Neural cell (in vitro differentiated cells): ENCODE measurements at regions not wholly inside any gene's neighbourhood (a gene's known extent, or its start where the extent isn't known, plus 50 kb on each side); places are given as distances from the start of the nearest gene placed in this dataset.

Experiments
- EP300 ChIP-seq: fragments of 450-650 bp; conservative IDR thresholded peaks from 2 replicates; pipeline ENCODE4 v1.6.1; 2014; ENCODE audit warnings: antibody characterized with exemption, mild to moderate bottlenecking, moderate library complexity; ENCODE audit not compliant: poor library complexity, severe bottlenecking
- EZH2 ChIP-seq: fragments of 200-600, 300-800 bp; shearing (Covaris generic), sonication (generic); IDR thresholded peaks from 2 replicates; pipeline ENCODE4 v1.6.1; 2014; ENCODE audit warnings: antibody characterized with exemption, low read length, borderline replicate concordance, mild to moderate bottlenecking; ENCODE audit not compliant: insufficient read depth, poor library complexity, severe bottlenecking
- MXI1 ChIP-seq: fragments of 450-650 bp; conservative IDR thresholded peaks from 2 replicates; pipeline ENCODE4 v1.6.1; 2014; ENCODE audit warnings: antibody characterized with exemption, mild to moderate bottlenecking; ENCODE audit not compliant: poor library complexity, severe bottlenecking
- POLR2AphosphoS5 ChIP-seq: IDR thresholded peaks from 2 replicates; pipeline ENCODE4 v1.6.1; 2012
- RAD21 ChIP-seq: fragments of 450-650 bp; conservative IDR thresholded peaks from 2 replicates; pipeline ENCODE4 v1.6.1; 2014; ENCODE audit warnings: antibody characterized with exemption, mild to moderate bottlenecking, moderate library complexity
- SMC3 ChIP-seq: fragments of 450-650 bp; conservative IDR thresholded peaks from 2 replicates; pipeline ENCODE4 v1.6.1; 2014; ENCODE audit warnings: antibody characterized with exemption, mild to moderate bottlenecking, moderate library complexity; ENCODE audit not compliant: poor library complexity
- TAF1 ChIP-seq: IDR thresholded peaks from 2 replicates; pipeline ENCODE4 v1.6.1; 2012; ENCODE audit warnings: low read depth
- TF ChIP-seq, protein P1 (sequence below): fragments of 450-650 bp; IDR thresholded peaks from 2 replicates; pipeline ENCODE4 v1.5.1; 2014; ENCODE audit warnings: antibody characterized with exemption, mild to moderate bottlenecking, moderate library complexity; ENCODE audit not compliant: poor library complexity, severe bottlenecking
- TF ChIP-seq, protein P2 (sequence below): IDR thresholded peaks from 2 replicates; pipeline ENCODE4 v1.6.1; 2012; ENCODE audit warnings: borderline replicate concordance

DNA sequence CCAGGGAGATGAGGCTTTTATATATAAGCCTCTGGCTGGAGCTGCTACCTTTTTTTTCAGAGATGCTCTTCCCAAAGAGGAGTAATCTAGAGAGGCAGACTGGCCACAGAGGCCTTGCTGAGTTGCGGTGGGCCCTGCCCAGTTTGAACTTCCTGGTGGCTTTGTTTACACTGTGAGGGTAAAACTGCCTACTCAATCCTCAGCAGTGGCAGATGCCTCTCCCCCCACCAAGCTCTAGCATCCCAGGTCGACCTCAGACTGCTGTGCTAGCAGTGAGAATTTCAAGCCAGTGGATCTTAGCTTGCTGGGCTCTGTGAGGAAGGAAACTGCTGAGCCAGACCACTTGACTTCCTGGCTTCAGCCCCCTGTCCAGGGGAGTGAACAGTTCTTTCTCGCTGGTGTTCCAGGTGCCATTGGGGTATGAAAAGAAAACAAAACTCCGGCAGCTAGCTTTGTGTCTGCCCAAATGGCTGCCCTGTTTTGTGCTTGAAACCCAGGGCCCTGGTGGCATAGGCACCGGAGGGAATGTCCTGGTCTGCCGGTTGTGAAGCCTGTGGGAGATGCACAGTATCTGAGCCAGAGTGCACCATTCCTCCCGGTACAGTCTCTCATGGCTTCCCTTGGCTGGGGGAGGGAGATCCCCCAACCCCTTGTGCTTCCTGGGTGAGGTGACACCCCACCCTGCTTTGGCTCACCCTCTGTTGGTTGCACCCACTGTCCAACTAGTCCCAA lies 219.5 kb upstream of the IZUMO3 start:
- TF ChIP-seq, protein P1, sequence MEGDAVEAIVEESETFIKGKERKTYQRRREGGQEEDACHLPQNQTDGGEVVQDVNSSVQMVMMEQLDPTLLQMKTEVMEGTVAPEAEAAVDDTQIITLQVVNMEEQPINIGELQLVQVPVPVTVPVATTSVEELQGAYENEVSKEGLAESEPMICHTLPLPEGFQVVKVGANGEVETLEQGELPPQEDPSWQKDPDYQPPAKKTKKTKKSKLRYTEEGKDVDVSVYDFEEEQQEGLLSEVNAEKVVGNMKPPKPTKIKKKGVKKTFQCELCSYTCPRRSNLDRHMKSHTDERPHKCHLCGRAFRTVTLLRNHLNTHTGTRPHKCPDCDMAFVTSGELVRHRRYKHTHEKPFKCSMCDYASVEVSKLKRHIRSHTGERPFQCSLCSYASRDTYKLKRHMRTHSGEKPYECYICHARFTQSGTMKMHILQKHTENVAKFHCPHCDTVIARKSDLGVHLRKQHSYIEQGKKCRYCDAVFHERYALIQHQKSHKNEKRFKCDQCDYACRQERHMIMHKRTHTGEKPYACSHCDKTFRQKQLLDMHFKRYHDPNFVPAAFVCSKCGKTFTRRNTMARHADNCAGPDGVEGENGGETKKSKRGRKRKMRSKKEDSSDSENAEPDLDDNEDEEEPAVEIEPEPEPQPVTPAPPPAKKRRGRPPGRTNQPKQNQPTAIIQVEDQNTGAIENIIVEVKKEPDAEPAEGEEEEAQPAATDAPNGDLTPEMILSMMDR, result no peak
- TF ChIP-seq RAD21 (no peak), TAF1 (no peak), POLR2AphosphoS5 (no peak), EP300 (no peak), EZH2 (no peak), SMC3 (no peak), MXI1 (no peak)
- TF ChIP-seq, protein P2, sequence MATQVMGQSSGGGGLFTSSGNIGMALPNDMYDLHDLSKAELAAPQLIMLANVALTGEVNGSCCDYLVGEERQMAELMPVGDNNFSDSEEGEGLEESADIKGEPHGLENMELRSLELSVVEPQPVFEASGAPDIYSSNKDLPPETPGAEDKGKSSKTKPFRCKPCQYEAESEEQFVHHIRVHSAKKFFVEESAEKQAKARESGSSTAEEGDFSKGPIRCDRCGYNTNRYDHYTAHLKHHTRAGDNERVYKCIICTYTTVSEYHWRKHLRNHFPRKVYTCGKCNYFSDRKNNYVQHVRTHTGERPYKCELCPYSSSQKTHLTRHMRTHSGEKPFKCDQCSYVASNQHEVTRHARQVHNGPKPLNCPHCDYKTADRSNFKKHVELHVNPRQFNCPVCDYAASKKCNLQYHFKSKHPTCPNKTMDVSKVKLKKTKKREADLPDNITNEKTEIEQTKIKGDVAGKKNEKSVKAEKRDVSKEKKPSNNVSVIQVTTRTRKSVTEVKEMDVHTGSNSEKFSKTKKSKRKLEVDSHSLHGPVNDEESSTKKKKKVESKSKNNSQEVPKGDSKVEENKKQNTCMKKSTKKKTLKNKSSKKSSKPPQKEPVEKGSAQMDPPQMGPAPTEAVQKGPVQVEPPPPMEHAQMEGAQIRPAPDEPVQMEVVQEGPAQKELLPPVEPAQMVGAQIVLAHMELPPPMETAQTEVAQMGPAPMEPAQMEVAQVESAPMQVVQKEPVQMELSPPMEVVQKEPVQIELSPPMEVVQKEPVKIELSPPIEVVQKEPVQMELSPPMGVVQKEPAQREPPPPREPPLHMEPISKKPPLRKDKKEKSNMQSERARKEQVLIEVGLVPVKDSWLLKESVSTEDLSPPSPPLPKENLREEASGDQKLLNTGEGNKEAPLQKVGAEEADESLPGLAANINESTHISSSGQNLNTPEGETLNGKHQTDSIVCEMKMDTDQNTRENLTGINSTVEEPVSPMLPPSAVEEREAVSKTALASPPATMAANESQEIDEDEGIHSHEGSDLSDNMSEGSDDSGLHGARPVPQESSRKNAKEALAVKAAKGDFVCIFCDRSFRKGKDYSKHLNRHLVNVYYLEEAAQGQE, result no peak
